ENCODE measurements at regions not wholly inside any gene's neighbourhood (a gene's known extent, or its start where the extent isn't known, plus 50 kb on each side); places are given as distances from the start of the nearest gene placed in this dataset.

- TF ChIP-seq MEF2A (IDR thresholded peaks at IDR 0.05; ENCODE audit: insufficient read depth, low read depth, low read length), result no peak
- no peak for TF ChIP-seq KAT2A (conservative IDR thresholded peaks at IDR 0.05; ENCODE audit: control insufficient read depth, low read depth, low read length)
- TF ChIP-seq WRNIP1 (IDR thresholded peaks at IDR 0.05; ENCODE audit: borderline replicate concordance, low read depth, low read length), result no peak
- TF ChIP-seq HDGF (IDR thresholded peaks at IDR 0.05), result no peak
- TF ChIP-seq JUNB (IDR thresholded peaks at IDR 0.05), result no peak
- TF ChIP-seq CHD4 (IDR thresholded peaks at IDR 0.05), result no peak
These were observed 124.4 kb downstream of the GXYLT1 start (continued) for GRCh38 chr12:42020226-42020625.

- POLR2A ChIA-PET, result no interaction called here
- 18% methylated on average over 3 of the region's 3 CpGs for WGBS (ENCODE audit: insufficient coverage, insufficient replicate concordance, low lambda C conversion rate, missing lambda C conversion rate)
- no peak overlapping the region for H3K4me3 ChIP-seq
- H3K27me3 ChIP-seq (replicated peaks in 1 of 2; ENCODE audit: control insufficient read depth in 2 of 2, insufficient read depth in 2 of 2, low read length in 1 of 2), result no peaks in the 10 kb centered on the region; a peak in 1 of 4 replicates
- no peaks in the 10 kb centered on the region for H3K9me3 ChIP-seq (replicated peaks; ENCODE audit: control insufficient read depth, insufficient read depth, low read length)
- H3K36me3 ChIP-seq (ENCODE audit: control insufficient read depth in 2 of 2, insufficient read depth in 2 of 2, low read length in 1 of 2), result no peaks in the 10 kb centered on the region
- intact Hi-C loops (cut with micrococcal nuclease; ENCODE audit: unreplicated experiment), result loop anchor here (10.0 kb wide), 3 partner anchors 315 to 505 kb away; no protein-coding TSS in a partner anchor
- SMC1A ChIA-PET (ENCODE audit: uncharacterized antibody, unreplicated experiment), result interaction anchor here (1.4 kb wide), 1 partner anchor 742 kb away, joined by 3 read pairs; no protein-coding TSS in a partner anchor
- H3K79me2 ChIP-seq (ENCODE audit: control insufficient read depth, insufficient read depth, low read length), result no peaks in the 10 kb centered on the region
- no peak for TF ChIP-seq RBBP5 (conservative IDR thresholded peaks at IDR 0.05)
- in situ Hi-C loops (cut with MboI), result loop anchor here (5.0 kb wide), 2 partner anchors 747 to 1072 kb away; no protein-coding TSS in a partner anchor
- H2AFZ ChIP-seq (ENCODE audit: control insufficient read depth, low read depth, low read length), result no peak overlapping the region
- H3K4me2 ChIP-seq (ENCODE audit: control insufficient read depth, insufficient read depth), result no peak overlapping the region
- no TSS peak for BruUV-seq (replicated peaks)
- no peak overlapping the region for H3K9ac ChIP-seq (ENCODE audit: control insufficient read depth, insufficient read depth, low read length)
- ATAC-seq, result no peak
- peaks cover 7% of the 10 kb centered on the region for H3K4me1 ChIP-seq (ENCODE audit: control insufficient read depth, insufficient read depth, low read length)
- DNase-seq (ENCODE audit: low read depth, low spot score), result no peak
- no peak overlapping the region for H3K27ac ChIP-seq (ENCODE audit: control insufficient read depth, insufficient read depth)
- RAD21 ChIA-PET (ENCODE audit: unreplicated experiment), result no interaction called here
- CTCF ChIA-PET, result interaction anchor here (6.9 kb wide), 1 partner anchor 742 kb away, joined by 98 read pairs; no protein-coding TSS in a partner anchor
- FAIRE-seq, result no peak
- no peaks in the 10 kb centered on the region for H4K20me1 ChIP-seq (ENCODE audit: control insufficient read depth, insufficient read depth)
These were observed 124.9 kb downstream of the GXYLT1 start for GRCh38 chr12:42019746-42020145.

GRCh38 chr12:42017051-42017450 is 127.6 kb downstream of the GXYLT1 start:
- no peak overlapping the region for H3K4me3 ChIP-seq
- no peak for ATAC-seq
- in situ Hi-C loops (cut with MboI), result no loop called here
- TF ChIP-seq BMI1 (IDR thresholded peaks at IDR 0.05; ENCODE audit: borderline replicate concordance), result no peak
- no peak for TF ChIP-seq HDGF (IDR thresholded peaks at IDR 0.05)
- TF ChIP-seq CBX5 (IDR thresholded peaks at IDR 0.05; ENCODE audit: low read depth), result no peak
- no peak for TF ChIP-seq POU2F2 (IDR thresholded peaks at IDR 0.05; ENCODE audit: borderline replicate concordance, low read depth, low read length)
- no peak for TF ChIP-seq ZNF687 (IDR thresholded peaks at IDR 0.05)
- TF ChIP-seq TCF3 (IDR thresholded peaks at IDR 0.05; ENCODE audit: borderline replicate concordance, insufficient read depth, low read depth, low read length), result no peak
- TF ChIP-seq SMARCA5 (IDR thresholded peaks at IDR 0.05), result no peak
- TF ChIP-seq BACH1 (IDR thresholded peaks at IDR 0.05; ENCODE audit: borderline replicate concordance), result no peak
- TF ChIP-seq TCF7 (IDR thresholded peaks at IDR 0.05; ENCODE audit: borderline replicate concordance), result no peak

More at GRCh38 chr12:42017051-42017450, 127.6 kb downstream of the GXYLT1 start:
- FAIRE-seq (peak; percentile 72), DNase-seq (ENCODE audit: low read depth, low spot score) (no peak)
- Histone ChIP-seq H3K4me2 (ENCODE audit: control insufficient read depth, insufficient read depth) (0 out of 2 replicates have a peak overlapping the region, but pooled peaks have one; percentile 7), H3K79me2 (ENCODE audit: control insufficient read depth, insufficient read depth, low read length) (no peaks in the 10 kb centered on the region), H3K36me3 (ENCODE audit: control insufficient read depth in 2 of 2, insufficient read depth in 2 of 2, low read length in 1 of 2) (no peaks in the 10 kb centered on the region), H4K20me1 (ENCODE audit: control insufficient read depth, insufficient read depth) (no peaks in the 10 kb centered on the region), H2AFZ (ENCODE audit: control insufficient read depth, low read depth, low read length) (no peak overlapping the region), H3K9ac (ENCODE audit: control insufficient read depth, insufficient read depth, low read length) (no peak overlapping the region), H3K27me3 (replicated peaks in 1 of 2; ENCODE audit: control insufficient read depth in 2 of 2, insufficient read depth in 2 of 2, low read length in 1 of 2) (no peaks in the 10 kb centered on the region; a peak in 2 of 4 replicates), H3K4me1 (ENCODE audit: control insufficient read depth, insufficient read depth, low read length) (peaks cover 4% of the 10 kb centered on the region; the same call in 1 of the 2 replicates), H3K27ac (ENCODE audit: control insufficient read depth, insufficient read depth) (no peak overlapping the region), H3K9me3 (replicated peaks; ENCODE audit: control insufficient read depth, insufficient read depth, low read length) (no peaks in the 10 kb centered on the region)
- BruUV-seq (replicated peaks), result no TSS peak
- intact Hi-C loops (cut with micrococcal nuclease; ENCODE audit: unreplicated experiment), result no loop called here
- ChIA-PET RAD21 (ENCODE audit: unreplicated experiment) (no interaction called here), CTCF (no interaction called here), SMC1A (ENCODE audit: uncharacterized antibody, unreplicated experiment) (no interaction called here), POLR2A (no interaction called here)
- 28% methylated on average over 6 of the region's 6 CpGs for WGBS (ENCODE audit: insufficient coverage, insufficient replicate concordance, low lambda C conversion rate, missing lambda C conversion rate)

Measured in GM12878 (cell line).